GM03348 (cell line): ENCODE measurements at regions not wholly inside any gene's neighbourhood (a gene's known extent, or its start where the extent isn't known, plus 50 kb on each side); places are given as distances from the start of the nearest gene placed in this dataset.

Source experiments
- DNase-seq: peaks from one replicate; pipeline ENCODE4 v3.0.0; 2012; ENCODE audit warnings: low spot score

- no peak for DNase-seq
These were observed 57.5 kb downstream of the OSR1 start for GRCh38 chr2:19300961-19301360.

- DNase-seq: no peak
These were observed 58.9 kb downstream of the OSR1 start for GRCh38 chr2:19299522-19299921.

- DNase-seq: no peak
These were observed 59.4 kb downstream of the OSR1 start for GRCh38 chr2:19299032-19299431.

GRCh38 chr2:19297716-19298115, 60.7 kb downstream of the OSR1 start:
- no peak for DNase-seq

- no peak for DNase-seq
These were observed 62.4 kb downstream of the OSR1 start for GRCh38 chr2:19295998-19296502.

GRCh38 chr2:19292007-19292406, 66.4 kb downstream of the OSR1 start:
- DNase-seq: peak; percentile 9

- no peak for DNase-seq
These were observed 70.1 kb downstream of the OSR1 start for GRCh38 chr2:19288291-19288690.

GRCh38 chr2:19287324-19287723, 71.1 kb downstream of the OSR1 start:
- DNase-seq: no peak

GRCh38 chr2:19282305-19282704, 76.1 kb downstream of the OSR1 start:
- no peak for DNase-seq

GRCh38 chr2:19274439-19274838, 84.0 kb downstream of the OSR1 start:
- DNase-seq: no peak

- DNase-seq: no peak
These were observed 85.4 kb downstream of the OSR1 start for GRCh38 chr2:19272941-19273470.

- DNase-seq: no peak
These were observed 86.4 kb downstream of the OSR1 start for GRCh38 chr2:19272039-19272438.

- no peak for DNase-seq
These were observed 93.6 kb downstream of the OSR1 start for GRCh38 chr2:19264852-19265251.

- no peak for DNase-seq
These were observed 96.3 kb downstream of the OSR1 start for GRCh38 chr2:19262150-19262549.

GRCh38 chr2:19261061-19261460, 97.4 kb downstream of the OSR1 start:
- DNase-seq: no peak

GRCh38 chr2:19256121-19256601, 102.3 kb downstream of the OSR1 start:
- DNase-seq: peak; percentile 47

- DNase-seq: no peak
These were observed 102.9 kb downstream of the OSR1 start for GRCh38 chr2:19255481-19255880.

GRCh38 chr2:19251554-19251953, 106.9 kb downstream of the OSR1 start:
- DNase-seq: no peak

GRCh38 chr2:19250906-19251305, 107.5 kb downstream of the OSR1 start:
- no peak for DNase-seq

GRCh38 chr2:19247186-19247585, 111.2 kb downstream of the OSR1 start:
- no peak for DNase-seq

GRCh38 chr2:19246496-19246895, 111.9 kb downstream of the OSR1 start:
- no peak for DNase-seq

- no peak for DNase-seq
These were observed 113.7 kb downstream of the OSR1 start for GRCh38 chr2:19244460-19245363.

- no peak for DNase-seq
These were observed 119.9 kb downstream of the OSR1 start for GRCh38 chr2:19238440-19239060.
